GM19438 (cell line): ENCODE measurements at regions not wholly inside any gene's neighbourhood (a gene's known extent, or its start where the extent isn't known, plus 50 kb on each side); places are given as distances from the start of the nearest gene placed in this dataset.

Source experiments
- ATAC-seq: cut with Tn5 transposase; IDR thresholded peaks from one replicate; pipeline ENCODE4 v1.9.1; 2021; ENCODE audit warnings: low read depth; ENCODE audit not compliant: unreplicated experiment

DNA sequence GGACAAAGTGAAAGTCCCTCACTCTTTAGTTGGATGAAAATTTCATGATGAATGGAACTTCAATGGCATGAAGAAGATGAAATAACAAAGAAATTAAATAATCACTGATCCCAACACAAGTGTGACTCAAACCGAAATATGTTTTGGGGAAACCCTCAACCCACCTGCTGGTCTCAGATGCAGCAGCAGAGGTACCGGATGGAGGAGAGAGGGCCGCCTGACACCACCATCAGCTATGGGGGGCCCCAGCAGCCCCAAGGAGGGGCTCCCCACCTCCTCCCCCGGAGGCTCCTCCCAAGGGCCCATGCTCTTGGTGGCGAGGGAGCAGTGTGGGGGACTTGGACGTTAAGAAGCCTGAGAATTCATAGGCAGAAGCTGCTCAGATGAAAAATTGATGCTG, 137.2 kb upstream of the ADARB2 start:
- no peak for ATAC-seq

DNA sequence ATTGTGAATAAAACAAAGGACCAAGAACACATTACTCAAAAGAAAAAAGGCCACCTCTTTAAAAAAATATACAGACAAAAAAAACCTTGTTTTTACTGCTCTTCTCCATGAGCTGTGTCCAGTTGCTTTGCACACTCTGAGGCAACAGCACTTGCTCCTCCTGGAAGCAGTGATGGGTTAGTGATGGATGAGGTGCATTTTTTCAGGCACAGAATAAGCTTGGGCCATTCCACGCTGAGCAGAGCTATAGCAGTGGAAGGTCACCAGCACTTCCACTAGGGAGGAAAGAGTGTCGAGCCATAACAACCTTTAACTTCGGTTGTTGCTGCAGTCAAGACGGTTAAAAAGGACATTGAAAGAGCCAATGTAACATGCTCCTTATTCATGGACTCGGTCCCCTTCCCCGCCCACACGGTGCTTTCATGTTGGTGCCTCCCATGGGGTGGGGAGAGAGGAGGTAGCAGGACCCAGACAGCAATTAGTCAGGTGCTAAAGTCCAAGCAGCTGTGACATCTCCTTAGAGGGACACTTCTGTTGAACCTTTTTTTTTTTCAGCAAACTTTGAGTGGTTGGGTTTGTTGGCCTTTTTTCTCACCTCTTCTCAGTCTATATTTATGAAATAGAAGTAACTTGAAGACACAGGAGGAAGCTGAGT, 136.5 kb upstream of the ADARB2 start:
- no peak for ATAC-seq

DNA sequence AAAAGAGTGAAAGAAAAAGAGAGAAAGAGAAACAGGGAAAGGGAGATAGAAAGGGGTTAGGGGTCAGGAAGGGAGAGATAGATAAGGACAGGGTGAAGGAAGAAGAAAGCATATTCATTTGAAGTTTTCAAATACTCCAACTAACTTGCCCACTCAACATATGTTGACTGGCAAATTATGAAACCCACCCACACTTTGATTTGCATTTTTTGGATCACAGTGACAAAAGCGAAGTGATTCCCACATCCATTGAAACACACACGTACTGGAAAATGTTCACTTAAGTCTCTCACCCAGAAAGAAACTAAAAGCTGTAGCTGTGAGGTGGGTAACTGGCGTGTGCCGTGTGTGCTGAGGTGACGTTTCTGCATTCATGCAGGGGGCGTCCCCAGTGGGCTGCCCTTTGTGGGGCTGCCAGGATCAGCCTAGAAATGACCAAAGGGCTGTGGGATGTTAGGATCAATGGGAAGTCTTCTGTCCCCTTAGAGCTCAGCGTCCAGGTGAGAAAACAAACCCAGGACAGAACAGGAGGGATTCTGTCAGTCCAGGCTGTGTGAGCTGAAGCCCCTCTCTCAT, 134.9 kb upstream of the ADARB2 start:
- ATAC-seq = no peak

DNA sequence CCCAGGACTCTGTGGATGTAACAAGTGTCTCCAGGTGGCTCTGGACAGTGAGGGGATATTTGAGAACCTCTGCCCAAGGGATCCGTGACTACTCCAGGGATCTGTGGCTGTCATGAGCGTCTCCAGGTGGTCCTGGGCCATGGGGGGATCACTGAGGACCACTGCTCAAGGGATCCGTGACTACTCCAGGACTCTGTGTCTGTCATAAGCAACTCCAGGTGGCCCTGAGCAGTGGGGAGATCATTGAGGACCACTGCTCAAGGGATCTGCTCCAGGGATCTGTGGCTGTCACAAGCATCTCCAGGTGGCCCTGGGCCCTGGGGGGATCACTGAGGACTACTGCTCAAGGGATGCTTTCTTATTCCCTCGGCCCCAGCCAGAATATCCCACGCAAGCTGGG, 133.2 kb upstream of the ADARB2 start:
- ATAC-seq = no peak

DNA sequence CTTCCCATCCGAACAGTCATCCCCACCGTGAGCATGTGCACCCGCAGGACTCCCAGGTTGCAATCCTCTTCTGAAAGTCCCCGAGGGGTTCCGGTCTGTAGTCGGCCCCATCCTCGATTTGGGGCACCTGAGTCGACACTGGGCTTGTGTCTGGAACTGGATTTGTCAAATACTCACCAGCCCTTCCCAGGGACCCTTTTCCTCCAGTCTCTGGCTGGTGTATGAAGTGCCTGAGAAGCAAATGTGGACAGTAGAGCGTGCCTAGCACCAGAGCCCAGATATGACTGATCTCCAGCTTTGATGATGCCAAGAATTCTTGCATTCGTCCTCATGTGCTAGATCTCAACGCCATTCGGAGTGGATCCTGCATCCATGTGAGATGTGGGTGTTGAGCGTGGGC, 132.5 kb upstream of the ADARB2 start:
- no peak for ATAC-seq

DNA sequence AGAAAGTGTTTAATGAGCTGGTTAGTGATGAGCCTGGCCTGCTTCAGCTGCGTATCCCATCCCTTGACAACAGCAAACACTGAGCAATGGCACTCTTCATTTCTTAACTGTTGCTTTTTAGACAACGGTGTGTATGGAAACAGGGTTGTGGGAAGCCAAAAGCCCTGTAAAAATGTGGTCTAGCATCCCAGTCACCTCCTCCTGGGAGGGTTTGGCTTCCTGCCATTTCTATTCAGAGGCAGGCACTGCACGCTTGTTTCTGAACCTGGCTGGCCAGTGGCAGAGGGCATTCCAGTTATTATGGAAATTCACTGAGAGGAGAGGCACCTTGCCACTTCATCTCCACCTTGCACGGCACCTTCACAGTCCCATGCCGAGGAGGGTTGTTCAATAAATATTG, 123.0 kb upstream of the ADARB2 start:
- no peak for ATAC-seq

DNA sequence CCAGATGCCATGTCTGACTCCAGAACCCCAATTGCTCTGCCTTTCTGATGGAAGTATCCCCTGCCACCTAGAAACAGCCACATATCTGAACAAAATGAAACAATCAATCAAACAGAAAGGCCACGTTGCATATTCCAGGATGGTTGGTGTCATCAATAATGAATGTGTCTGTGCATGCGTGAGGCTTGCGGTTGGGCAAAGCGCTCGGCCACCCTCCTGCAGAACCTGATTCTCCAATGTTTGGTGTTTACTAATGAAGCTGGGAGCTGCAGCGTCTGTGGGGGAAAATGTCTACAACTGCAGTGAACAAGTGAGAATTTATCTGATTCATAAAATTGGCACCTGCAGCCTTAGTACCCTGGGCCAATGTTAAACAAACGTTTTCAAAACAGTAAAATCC, 121.2 kb upstream of the ADARB2 start:
- ATAC-seq = no peak

DNA sequence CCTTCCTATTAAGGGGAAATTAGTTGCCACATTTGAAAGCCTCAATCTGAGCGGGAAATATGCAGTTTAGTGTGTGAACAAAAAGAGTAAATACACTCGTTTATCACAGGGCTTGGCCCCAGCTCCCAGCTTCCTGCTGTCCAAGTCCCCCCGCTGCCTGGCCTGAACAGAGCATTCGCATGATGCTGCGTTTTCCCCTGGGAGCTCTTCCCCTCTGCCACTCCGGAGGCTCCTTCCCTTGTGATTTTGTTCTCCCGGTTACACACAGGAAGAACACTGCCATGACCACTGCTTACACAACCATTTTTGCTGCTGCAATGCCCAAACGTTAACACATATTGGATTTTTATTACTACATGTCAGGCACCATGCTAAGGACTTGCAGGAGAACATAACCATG, 120.7 kb upstream of the ADARB2 start:
- ATAC-seq = no peak

DNA sequence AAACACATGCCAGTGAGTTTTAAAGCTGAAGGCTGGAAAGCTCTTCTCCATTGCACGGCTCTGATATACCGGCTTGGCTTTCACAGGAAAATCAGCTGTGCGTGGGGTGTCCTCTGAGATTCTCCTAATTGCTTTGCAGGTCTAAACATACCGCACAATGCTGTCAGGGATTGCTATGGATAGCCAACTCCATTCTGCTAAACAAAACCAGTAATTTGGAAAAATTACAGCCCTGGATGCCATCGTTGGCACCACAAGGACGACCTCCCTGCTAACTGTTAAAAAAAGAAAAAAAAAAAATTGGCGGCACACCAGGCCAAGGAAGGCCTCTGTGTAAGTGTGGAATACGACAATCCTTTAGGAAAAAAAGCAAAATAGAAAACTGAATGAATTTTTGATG, 118.6 kb upstream of the ADARB2 start:
- no peak for ATAC-seq

DNA sequence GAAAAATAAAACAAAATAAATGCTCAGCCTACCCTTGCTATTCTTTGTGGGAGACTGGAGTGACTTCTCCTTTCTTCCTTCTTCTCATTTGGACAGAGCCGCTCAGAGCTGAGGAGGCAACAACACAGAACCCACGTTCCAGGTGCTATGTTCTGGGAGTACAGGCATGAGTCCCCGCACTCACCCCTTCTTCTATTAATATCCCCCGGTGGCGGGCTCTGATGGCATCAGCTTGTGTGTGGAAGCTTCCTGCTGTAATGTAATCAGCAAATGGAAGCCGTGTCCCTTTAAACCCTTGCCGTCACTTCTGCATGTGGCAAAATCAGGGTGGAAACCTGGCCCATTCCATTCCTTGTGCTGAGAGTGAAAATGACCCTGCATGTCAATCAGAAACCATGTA, 116.9 kb upstream of the ADARB2 start:
- ATAC-seq = no peak

DNA sequence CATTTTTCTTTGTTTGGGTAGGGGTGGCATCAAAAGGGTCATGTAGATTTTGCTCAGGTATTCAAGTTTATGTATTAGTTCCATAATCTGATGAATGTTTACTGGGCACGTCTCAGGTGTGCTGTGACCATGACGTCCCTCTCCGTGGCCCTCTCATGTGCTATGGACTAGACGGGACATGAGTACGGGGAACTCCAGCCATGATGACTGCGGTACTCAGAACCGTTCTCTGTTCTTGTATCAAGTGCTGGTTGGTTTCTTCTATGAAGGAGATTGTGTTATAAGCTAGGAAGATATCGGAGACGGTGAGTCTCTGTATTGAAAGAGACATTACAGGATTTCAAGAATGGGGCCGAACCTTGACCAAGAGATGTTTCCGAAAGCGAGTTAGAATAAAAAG, 116.5 kb upstream of the ADARB2 start:
- ATAC-seq = no peak

DNA sequence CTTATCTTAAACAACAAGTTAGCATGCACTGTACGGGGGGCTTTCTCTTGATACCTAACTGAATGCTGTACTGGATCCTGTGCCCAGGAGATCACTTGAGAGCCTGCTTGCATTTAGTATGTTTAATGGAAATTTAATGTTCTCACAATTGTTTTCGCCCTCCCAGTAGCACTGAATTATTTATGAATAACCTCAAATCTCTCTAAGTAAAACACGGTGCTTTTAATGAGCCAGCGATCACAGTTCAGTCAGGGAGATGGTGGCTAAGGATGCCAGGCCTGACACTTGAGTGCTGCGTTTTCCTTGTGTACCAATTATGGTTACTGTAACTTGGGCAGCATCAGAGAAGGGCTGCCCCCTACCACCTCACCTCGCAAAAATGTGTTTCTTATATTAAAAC, 115.5 kb upstream of the ADARB2 start:
- no peak for ATAC-seq

DNA sequence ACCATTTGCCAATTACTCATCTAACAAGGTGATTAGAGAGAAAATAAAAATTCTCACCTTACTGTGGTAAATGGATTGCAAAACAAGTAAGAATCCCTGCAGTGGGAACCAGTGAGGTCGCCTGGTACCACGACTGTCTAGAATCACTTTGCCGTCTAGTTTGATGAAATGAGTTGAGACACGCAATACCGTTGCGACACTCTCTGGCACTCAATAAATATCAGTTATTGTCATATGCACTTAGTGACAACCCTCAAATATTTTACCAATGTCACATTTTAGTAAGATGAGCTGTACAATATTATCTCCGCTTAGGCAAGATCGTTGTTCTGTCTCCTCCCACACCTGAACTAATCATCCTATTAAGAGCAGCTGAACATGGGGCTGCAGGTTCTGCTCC, 114.4 kb upstream of the ADARB2 start:
- no peak for ATAC-seq

DNA sequence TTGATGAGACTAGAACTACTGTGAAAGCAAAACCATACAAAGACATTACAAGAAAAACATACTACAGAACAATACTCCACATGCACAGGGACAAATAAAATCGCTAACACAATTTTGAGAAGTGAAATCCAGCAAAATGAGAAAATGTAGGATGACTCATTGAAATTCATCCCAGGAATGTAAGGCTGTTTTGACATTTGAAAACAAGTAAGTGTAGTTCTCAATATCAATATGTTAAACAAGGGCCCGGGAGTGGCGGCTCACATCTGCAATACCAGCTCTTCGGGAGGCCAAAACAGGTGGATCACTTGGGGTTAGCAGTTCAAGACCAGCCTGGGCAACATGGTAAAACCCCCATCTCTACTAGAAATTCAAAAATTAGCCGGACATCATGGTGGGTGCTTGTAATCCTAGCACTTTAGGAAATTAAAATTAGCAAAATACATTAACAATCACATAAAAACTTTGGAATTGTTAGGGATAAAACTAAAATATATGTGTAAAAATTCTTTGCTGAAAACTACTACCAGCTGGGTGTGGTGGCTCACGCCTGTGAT, 113.7 kb upstream of the ADARB2 start:
- ATAC-seq = no peak

DNA sequence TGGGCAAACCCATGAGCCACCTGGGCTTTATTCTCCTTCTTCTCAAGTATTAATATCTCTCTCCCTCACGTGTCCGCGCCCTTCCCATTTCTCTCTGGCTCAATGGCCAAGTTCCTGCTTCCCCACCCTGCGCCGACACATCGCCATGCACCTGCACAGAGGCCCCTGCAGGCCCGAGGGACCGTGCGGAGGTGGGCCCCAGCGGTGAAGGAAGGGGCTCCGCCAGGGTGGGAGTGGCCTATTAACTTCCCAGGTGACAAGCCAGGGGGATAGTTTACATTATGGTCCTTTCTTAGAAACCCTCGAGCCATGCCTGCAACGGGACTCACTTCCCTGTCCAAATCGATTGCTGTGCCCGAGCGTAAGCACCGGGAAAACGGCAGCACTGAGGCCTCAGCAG, 110.0 kb upstream of the ADARB2 start:
- ATAC-seq = no peak

DNA sequence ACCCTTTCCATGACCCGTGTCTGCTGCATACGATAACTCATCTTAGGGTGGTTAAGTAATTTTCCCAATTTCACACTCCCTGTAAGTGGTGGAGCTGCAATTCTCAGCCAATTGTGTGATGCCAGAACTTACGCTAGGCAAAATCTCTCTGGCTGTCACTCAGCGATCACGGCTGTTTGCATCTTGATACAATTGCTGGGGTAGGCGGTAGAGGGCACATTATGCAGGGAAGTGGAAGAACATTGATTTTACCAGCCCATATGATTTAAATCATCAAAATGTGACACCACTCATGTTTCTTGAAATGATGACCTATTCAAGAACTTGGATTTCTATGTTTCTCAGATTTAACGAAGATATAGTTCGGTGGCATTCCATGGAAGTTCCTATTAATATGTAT, 108.7 kb upstream of the ADARB2 start:
- ATAC-seq = no peak

DNA sequence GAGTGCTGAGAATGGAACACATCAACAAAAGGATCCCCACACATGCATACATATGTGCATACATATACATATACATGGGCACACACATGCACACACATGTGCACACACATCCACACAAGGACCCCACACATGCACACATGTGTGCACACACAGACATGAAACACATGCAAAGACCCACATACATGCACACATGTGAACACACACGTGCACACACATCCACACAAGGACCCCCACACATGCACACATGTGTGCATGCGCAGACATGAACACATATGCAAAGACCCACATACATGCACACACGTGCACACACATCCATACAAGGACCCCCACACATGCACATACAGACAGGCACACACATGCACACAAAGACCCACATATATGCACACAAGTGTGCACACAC, 104.4 kb upstream of the ADARB2 start:
- ATAC-seq = no peak

DNA sequence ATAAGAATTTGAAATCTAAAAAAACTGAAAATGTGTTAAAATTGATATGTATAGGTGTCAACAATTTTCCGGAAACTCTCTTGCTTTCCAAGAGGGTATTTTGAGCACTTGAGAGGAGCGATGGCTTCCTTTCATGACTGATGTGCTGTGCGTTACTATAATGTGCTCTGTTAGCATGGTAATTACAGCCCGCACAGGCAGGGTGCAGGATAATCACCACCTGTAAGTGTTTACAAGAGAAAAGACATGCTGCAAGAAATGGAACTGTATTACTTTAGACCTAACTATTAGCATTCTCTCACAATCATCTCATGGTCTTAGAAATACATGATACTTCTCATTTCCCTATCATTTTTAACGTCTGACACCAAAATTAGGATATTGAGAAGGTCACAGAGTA, 92.4 kb upstream of the ADARB2 start:
- no peak for ATAC-seq

DNA sequence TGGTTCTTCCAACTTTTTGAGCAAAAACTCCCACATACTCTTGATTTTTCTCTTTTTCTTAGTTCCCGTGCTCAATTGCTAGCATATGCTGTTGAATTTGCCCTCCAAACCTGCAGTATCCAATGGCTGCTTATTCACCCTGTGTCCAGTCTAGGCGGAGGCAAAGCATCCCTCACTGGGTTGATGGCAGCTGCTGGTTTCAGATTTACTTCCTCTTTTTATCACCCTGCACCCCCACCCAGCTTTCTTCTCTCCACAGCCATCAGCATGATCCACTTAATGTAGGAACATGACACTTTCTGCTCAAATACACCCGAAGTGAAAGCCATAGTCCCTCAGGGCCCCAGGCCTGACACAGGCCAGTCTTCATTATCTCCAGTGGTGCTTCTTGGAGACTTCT, 87.6 kb upstream of the ADARB2 start:
- ATAC-seq = no peak

DNA sequence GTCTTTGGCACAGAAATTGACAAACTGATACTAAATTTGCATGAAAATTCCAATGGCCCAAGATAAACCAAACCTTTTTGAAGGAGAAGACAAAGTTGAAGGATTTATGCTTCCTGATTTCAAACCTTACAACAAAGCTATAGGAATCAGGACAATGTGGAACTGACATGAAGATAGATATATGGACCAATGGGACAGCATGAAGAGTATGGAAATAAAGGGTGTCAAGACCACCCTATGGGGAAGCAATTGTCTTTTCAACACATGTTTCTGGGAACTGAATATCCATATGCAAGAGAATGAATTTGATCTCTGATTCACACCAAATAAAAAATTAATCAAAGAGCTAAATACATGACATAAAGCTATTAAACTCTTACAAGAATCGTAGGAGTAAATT, 77.2 kb upstream of the ADARB2 start:
- ATAC-seq = no peak

DNA sequence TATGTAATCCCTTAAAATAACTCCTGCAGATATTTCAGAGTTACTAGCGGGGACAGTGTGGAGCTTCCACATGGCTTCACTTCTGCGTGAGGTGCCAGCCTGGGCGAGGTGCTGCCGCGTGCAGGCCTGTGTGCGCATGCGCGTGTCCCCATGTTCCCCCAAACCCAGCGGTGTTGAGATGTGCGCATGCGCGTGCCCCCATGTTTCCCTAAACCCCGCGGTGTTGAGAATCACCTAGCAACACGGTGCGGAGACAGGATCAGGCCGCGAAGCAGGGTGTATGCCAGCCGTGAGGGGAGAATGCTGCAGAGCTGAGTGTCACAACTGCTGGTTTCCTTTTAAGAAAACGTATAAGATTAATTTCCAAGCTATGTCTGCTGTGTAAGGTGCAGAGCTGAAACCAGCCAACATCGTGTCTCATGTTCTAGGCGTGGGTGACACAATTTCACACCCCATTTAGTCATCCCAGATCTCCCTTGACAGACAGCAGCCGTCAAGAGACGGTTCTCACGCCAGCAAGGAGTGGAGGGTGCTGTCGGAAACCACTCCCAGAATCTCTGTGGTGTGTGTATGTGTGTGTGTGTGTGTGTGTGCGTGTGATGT, 71.9 kb upstream of the ADARB2 start:
- no peak for ATAC-seq

DNA sequence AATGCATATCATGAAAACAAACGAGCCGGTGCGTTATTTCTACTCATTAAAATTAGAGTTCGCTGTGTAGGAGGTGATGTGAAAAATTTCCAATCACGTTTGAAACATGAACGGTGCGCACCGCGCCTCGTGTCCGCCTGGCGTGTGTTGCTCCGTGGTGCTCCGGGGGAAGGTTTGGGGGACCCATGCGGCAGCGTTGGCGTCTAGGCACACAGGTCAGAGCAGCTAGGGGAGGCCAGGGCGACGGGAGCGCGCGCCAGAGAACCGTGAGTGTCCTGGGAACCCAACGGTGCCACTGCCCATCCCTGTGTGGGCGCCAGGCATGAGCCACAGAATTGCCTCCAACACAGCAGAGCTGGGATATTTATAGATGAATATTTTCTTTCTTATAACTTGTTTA, 70.6 kb upstream of the ADARB2 start:
- ATAC-seq = no peak
